Mesendoderm (in vitro differentiated cells): ENCODE measurements at regions not wholly inside any gene's neighbourhood (a gene's known extent, or its start where the extent isn't known, plus 50 kb on each side); places are given as distances from the start of the nearest gene placed in this dataset.
A peak's percentile ranks its signal among the peaks of the same experiment; 100 is the strongest.

Experiments
- DNase-seq: peaks from one replicate; pipeline ENCODE4 v3.0.0; 2013
- H2AK5ac ChIP-seq: 2 replicates; pipeline ENCODE4 v1.6.1; 2013; ENCODE audit warnings: low read length, inconsistent platforms
- H2BK120ac ChIP-seq: 2 replicates; pipeline ENCODE4 v1.6.1; 2013; ENCODE audit warnings: low read depth, mild to moderate bottlenecking, low read length, moderate library complexity, mixed read lengths
- H2BK15ac ChIP-seq: replicated peaks from 2 replicates; pipeline ENCODE4 v1.6.1; 2013; ENCODE audit warnings: low read depth, mild to moderate bottlenecking, moderate library complexity
- H2BK5ac ChIP-seq: 2 replicates; pipeline ENCODE4 v1.6.1; 2013; ENCODE audit warnings: low read length, inconsistent platforms
- H3K18ac ChIP-seq: 2 replicates; pipeline ENCODE4 v1.6.1; 2013; ENCODE audit warnings: mild to moderate bottlenecking, low read length, mixed read lengths
- H3K23ac ChIP-seq: one replicate; pipeline ENCODE4 v1.6.1; 2013; ENCODE audit warnings: low read length
- H3K27ac ChIP-seq: 2 replicates; pipeline ENCODE4 v1.5.1; 2013; ENCODE audit warnings: low read depth, mild to moderate bottlenecking, inconsistent platforms, low read length, moderate library complexity
- H3K27me3 ChIP-seq: 2 replicates; pipeline ENCODE4 v1.6.1; 2013; ENCODE audit warnings: low read length, control low read depth, mild to moderate bottlenecking, inconsistent platforms; ENCODE audit not compliant: insufficient read depth, poor library complexity
- H3K36me3 ChIP-seq: 2 replicates; pipeline ENCODE4 v1.6.1; 2013; ENCODE audit warnings: low read length, inconsistent platforms; ENCODE audit not compliant: control insufficient read depth, insufficient read depth
- H3K4ac ChIP-seq: one replicate; pipeline ENCODE4 v1.6.1; 2013; ENCODE audit warnings: low read depth, mild to moderate bottlenecking, low read length, moderate library complexity
- H3K4me1 ChIP-seq: 2 replicates; pipeline ENCODE4 v1.6.1; 2013; ENCODE audit warnings: low read depth, low read length, inconsistent platforms; ENCODE audit not compliant: control insufficient read depth
- H3K4me2 ChIP-seq: 2 replicates; pipeline ENCODE4 v1.6.1; 2013; ENCODE audit warnings: low read length
- H3K4me3 ChIP-seq: 2 replicates; pipeline ENCODE4 v1.5.1; 2013; ENCODE audit warnings: mild to moderate bottlenecking, low read length
- H3K56ac ChIP-seq: one replicate; pipeline ENCODE4 v1.6.1; 2013; ENCODE audit warnings: low read length
- H3K79me1 ChIP-seq: 2 replicates; pipeline ENCODE4 v1.6.1; 2013; ENCODE audit warnings: low read length, inconsistent platforms
- H3K79me2 ChIP-seq: 2 replicates; pipeline ENCODE4 v1.6.1; 2013; ENCODE audit warnings: mild to moderate bottlenecking, low read length; ENCODE audit not compliant: control insufficient read depth, insufficient read depth
- H3K9ac ChIP-seq: 2 replicates; pipeline ENCODE4 v1.6.1; 2013; ENCODE audit warnings: low read length, inconsistent platforms
- H4K5ac ChIP-seq: one replicate; pipeline ENCODE4 v1.6.1; 2013; ENCODE audit warnings: low read length
- H4K8ac ChIP-seq: one replicate; pipeline ENCODE4 v1.6.1; 2013; ENCODE audit warnings: low read depth, mild to moderate bottlenecking, control low read depth, low read length, moderate library complexity
- WGBS: extraction: QIAGEN DNeasy Blood & Tissue Kit; methylation state at CpG from one replicate; pipeline ENCODE4 v1.1.7; 2013; ENCODE audit warnings: low lambda C conversion rate, missing lambda C conversion rate; ENCODE audit not compliant: insufficient coverage; ENCODE audit errors: extremely low coverage; 5-methylcytosine and 5-hydroxymethylcytosine counted together

GRCh38 chr22:20656516-20656901, 117.4 kb upstream of the SERPIND1 start:
- Histone ChIP-seq H3K79me2 (no peaks in the 10 kb centered on the region), H3K23ac (no peak overlapping the region), H2AK5ac (no peak overlapping the region), H4K8ac (no peak overlapping the region), H3K18ac (no peak overlapping the region), H3K79me1 (no peaks in the 10 kb centered on the region), H2BK15ac (no peak overlapping the region), H3K36me3 (no peaks in the 10 kb centered on the region), H3K27ac (no peak overlapping the region), H3K4me3 (no peak overlapping the region), H3K9ac (no peak overlapping the region), H3K27me3 (no peaks in the 10 kb centered on the region), H2BK5ac (no peak overlapping the region), H3K4ac (no peak overlapping the region), H3K56ac (no peak overlapping the region), H4K5ac (no peak overlapping the region), H2BK120ac (no peak overlapping the region), H3K4me1 (no peaks in the 10 kb centered on the region), H3K4me2 (no peak overlapping the region)
- no CpG with 5 or more reads among the region's 12 CpGs for WGBS
- no peak for DNase-seq

GRCh38 chr22:20656902-20657836, 116.7 kb upstream of the SERPIND1 start:
- 100% methylated on average over 3 of the region's 17 CpGs for WGBS
- Histone ChIP-seq H3K27ac (no peak overlapping the region), H3K9ac (no peak overlapping the region), H2BK5ac (no peak overlapping the region), H4K8ac (no peak overlapping the region), H2BK120ac (no peak overlapping the region), H3K4me2 (no peak overlapping the region), H4K5ac (no peak overlapping the region), H3K18ac (no peak overlapping the region), H3K27me3 (no peaks in the 10 kb centered on the region), H3K79me2 (no peaks in the 10 kb centered on the region), H3K4me3 (no peak overlapping the region), H3K4ac (no peak overlapping the region), H2AK5ac (no peak overlapping the region), H3K36me3 (no peaks in the 10 kb centered on the region), H3K23ac (no peak overlapping the region), H3K4me1 (no peaks in the 10 kb centered on the region), H3K79me1 (no peaks in the 10 kb centered on the region), H3K56ac (no peak overlapping the region), H2BK15ac (no peak overlapping the region)
- DNase-seq: peak; percentile 34
